Nephron (organoid): ENCODE measurements at regions not wholly inside any gene's neighbourhood (a gene's known extent, or its start where the extent isn't known, plus 50 kb on each side); places are given as distances from the start of the nearest gene placed in this dataset.
"Not testable (repeated sequence)": the region's sequence is repeated elsewhere in the genome, so short reads cannot be mapped to it uniquely, and the experiment has no call there.

ENCODE experiments used
- H3K27ac Mint-ChIP-seq, 3 experiments: 2 replicates each; pipeline ENCODE4 v1.8.0; 2020; ENCODE audit warnings: mixed read lengths in 3 of 3, mild to moderate bottlenecking in 2 of 3, moderate library complexity in 1 of 3
- H3K27me3 Mint-ChIP-seq: 2 replicates; pipeline ENCODE4 v1.8.0; 2021; ENCODE audit warnings: low read depth, mild to moderate bottlenecking, moderate library complexity, mixed read lengths
- H3K36me3 Mint-ChIP-seq: 2 replicates; pipeline ENCODE4 v1.8.0; 2020; ENCODE audit warnings: low read depth, mixed read lengths
- H3K4me1 Mint-ChIP-seq: 2 replicates; pipeline ENCODE4 v1.8.0; 2020; ENCODE audit warnings: mixed read lengths
- H3K4me3 Mint-ChIP-seq, 3 experiments: 2 replicates each; pipeline ENCODE4 v1.8.0; 2020; ENCODE audit warnings: mild to moderate bottlenecking in 3 of 3, mixed read lengths in 3 of 3, moderate library complexity in 2 of 3
- H3K9me3 Mint-ChIP-seq: 2 replicates; pipeline ENCODE4 v1.8.0; 2020; ENCODE audit warnings: mixed read lengths
- TF ChIP-seq, protein P1 (sequence below), 3 experiments: fragments of 200-600 bp; sonication (generic); IDR thresholded peaks; one replicate each; pipeline ENCODE4 v1.5.0; 2021; ENCODE audit warnings: antibody characterized with exemption in 3 of 3; ENCODE audit not compliant: unreplicated experiment in 3 of 3

DNA sequence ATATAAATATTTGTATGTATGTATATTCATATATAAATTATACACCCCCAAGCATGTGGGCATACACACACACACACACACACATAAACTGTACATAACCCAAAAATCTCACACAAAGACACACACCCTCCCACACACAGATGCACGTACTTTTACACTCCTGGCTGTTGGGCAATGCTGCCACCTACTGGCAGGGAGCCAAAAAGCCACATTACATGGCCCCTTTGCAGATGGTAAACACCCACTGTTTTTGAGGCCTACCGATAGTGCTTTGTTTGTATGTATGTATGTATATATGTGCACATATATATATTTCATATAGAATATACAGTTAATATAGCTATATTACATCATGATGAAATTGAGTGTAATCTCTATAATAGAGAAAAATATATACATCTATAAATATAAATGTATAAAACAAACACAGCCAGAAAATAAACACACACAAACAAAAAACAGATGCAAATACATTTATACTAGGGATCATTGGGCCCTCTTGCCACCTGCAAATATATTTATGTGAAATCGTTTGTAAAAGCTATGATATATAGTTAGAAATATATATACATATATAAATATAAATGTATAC lies 120.1 kb upstream of the ACBD5 start:
- H3K4me3 Mint-ChIP-seq, result no peak overlapping the region
- TF ChIP-seq, protein P1, sequence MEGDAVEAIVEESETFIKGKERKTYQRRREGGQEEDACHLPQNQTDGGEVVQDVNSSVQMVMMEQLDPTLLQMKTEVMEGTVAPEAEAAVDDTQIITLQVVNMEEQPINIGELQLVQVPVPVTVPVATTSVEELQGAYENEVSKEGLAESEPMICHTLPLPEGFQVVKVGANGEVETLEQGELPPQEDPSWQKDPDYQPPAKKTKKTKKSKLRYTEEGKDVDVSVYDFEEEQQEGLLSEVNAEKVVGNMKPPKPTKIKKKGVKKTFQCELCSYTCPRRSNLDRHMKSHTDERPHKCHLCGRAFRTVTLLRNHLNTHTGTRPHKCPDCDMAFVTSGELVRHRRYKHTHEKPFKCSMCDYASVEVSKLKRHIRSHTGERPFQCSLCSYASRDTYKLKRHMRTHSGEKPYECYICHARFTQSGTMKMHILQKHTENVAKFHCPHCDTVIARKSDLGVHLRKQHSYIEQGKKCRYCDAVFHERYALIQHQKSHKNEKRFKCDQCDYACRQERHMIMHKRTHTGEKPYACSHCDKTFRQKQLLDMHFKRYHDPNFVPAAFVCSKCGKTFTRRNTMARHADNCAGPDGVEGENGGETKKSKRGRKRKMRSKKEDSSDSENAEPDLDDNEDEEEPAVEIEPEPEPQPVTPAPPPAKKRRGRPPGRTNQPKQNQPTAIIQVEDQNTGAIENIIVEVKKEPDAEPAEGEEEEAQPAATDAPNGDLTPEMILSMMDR (IDR thresholded peaks at IDR 0.05; ENCODE audit: unreplicated experiment in 3 of 3), result peak; percentile 73 to 93 (median 82)
- H3K4me1 Mint-ChIP-seq, result no peaks in the 10 kb centered on the region
- no peaks in the 10 kb centered on the region for H3K27me3 Mint-ChIP-seq
- H3K27ac Mint-ChIP-seq, result no peak overlapping the region
- no peaks in the 10 kb centered on the region for H3K9me3 Mint-ChIP-seq
- no peaks in the 10 kb centered on the region for H3K36me3 Mint-ChIP-seq

DNA sequence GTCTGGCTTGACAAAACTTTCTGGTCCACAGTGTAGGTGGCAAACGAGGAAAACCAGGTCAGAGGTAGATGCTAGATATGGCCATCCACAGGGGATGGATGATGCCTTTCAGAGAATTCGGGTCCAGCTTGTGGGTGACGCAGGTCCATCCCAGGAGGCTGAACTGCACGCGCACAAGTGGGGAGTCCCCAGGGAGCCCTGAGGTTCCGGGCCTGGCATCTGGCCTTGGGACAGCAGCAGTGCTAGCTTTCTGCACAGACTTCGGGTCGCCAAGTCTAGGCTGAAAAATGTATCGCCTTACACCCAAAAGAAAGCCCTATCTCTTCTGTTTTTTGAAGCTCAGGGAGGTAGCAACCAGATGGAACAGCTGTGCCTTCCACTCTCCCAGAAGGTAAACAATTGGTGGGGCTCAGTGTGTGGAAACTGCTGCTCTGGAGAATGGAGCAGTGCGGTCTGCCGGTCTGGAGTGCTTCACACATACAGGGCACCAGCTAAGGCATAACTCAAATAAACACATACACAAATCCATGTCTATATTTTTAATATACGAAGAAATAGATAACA lies 119.3 kb upstream of the ACBD5 start:
- Mint-ChIP-seq H3K4me3 (no peak overlapping the region), H3K4me1 (peaks cover under 1% of the 10 kb centered on the region), H3K36me3 (no peaks in the 10 kb centered on the region), H3K9me3 (no peaks in the 10 kb centered on the region), H3K27ac (no peak overlapping the region), H3K27me3 (no peaks in the 10 kb centered on the region)
- TF ChIP-seq, protein P1 (IDR thresholded peaks at IDR 0.05; ENCODE audit: unreplicated experiment in 3 of 3), result no peak

DNA sequence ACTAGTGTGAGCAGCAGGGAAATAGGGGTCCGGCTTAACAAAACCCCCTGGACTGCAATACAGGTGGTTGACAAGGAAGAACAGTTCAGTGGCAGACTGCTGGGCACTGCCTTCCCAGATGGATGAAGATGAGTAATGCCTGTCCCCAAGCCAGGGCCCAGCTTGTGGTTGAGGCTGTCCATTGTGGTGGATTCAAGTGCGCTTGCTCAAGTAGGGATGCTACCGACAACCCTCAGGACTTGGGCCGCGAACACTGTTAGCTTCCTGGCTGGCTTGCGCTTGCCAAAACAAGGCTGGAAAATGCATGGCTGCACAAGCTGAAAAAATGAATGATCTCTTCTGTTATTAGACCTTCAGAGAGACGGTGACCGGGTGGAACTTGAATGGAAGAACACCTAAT lies 116.1 kb upstream of the ACBD5 start:
- TF ChIP-seq, protein P1 (IDR thresholded peaks at IDR 0.05; ENCODE audit: unreplicated experiment in 3 of 3), result no peak
- no peak overlapping the region for H3K27ac Mint-ChIP-seq
- H3K27me3 Mint-ChIP-seq, result no peaks in the 10 kb centered on the region
- H3K9me3 Mint-ChIP-seq, result no peaks in the 10 kb centered on the region
- peaks cover 22% of the 10 kb centered on the region for H3K4me1 Mint-ChIP-seq
- no peak overlapping the region for H3K4me3 Mint-ChIP-seq
- no peaks in the 10 kb centered on the region for H3K36me3 Mint-ChIP-seq

DNA sequence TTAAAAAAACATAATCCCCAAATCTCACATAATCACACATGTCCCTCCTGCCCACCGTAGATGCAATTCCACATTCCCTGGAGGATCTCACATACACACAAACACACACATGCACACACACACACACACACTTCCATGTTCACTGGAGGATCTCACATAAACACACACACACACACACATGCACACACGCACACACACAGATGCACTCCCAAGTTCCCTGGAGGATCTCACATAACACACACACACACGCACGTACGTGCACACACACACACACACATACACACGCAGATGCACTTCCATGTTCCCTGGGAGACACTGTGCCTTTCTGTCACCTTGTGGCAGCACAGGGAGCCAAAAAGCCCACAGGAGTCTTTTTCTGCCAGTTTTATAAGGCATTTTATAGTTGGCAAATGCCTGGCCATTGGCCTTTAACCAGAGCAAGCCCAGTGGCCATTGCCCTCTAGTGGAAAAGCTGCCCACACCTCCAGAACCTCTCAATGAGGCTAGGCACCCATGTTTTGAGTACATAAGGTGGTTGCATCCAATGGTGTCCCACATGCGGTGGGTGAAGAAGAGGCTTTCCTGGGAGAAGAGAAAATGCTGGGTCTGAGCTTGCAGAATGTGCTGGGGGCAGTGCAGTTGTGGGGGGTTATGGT lies 115.4 kb upstream of the ACBD5 start:
- H3K27ac Mint-ChIP-seq, result no peak overlapping the region
- no peak overlapping the region for H3K4me3 Mint-ChIP-seq
- H3K36me3 Mint-ChIP-seq, result no peaks in the 10 kb centered on the region
- peaks cover 24% of the 10 kb centered on the region for H3K4me1 Mint-ChIP-seq
- no peaks in the 10 kb centered on the region for H3K27me3 Mint-ChIP-seq
- TF ChIP-seq, protein P1 (IDR thresholded peaks at IDR 0.05; ENCODE audit: unreplicated experiment in 3 of 3), result no peak
- H3K9me3 Mint-ChIP-seq, result no peaks in the 10 kb centered on the region

DNA sequence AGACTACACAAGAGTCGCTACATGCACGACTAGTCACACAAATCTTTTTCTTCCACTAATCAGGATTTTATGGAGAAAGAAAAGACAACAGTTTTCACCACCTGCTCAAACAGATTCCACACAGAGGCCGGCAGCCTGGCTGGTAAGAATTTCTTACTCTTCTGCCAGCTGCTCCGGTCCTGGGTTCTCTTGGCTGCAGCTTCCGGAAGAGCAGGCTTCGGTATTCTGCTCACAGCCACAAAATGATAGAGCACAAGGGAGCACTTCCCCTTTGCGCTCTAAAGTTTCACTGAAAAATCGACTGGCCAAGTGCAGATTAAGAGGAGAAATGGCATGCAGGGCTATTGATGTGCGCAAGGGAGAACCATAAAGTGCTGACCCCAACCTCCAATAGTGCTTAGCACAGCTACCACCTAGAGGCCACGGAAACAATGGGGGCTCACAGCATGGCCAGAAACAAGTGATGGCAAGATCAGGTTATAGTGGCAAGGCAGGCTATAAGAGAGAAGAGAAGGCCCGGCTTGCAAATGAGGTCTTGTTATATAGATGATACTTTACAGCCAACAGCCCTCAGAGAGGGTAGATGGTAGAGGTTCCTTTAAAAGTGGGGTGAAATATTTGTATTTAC lies 114.2 kb upstream of the ACBD5 start:
- not testable (repeated sequence) for H3K36me3 Mint-ChIP-seq, H3K27me3 Mint-ChIP-seq, H3K4me3 Mint-ChIP-seq, H3K9me3 Mint-ChIP-seq
- H3K27ac Mint-ChIP-seq, result peak overlapping the region; percentile 29 to 79 (median 77)
- H3K4me1 Mint-ChIP-seq, result peaks cover 32% of the 10 kb centered on the region

DNA sequence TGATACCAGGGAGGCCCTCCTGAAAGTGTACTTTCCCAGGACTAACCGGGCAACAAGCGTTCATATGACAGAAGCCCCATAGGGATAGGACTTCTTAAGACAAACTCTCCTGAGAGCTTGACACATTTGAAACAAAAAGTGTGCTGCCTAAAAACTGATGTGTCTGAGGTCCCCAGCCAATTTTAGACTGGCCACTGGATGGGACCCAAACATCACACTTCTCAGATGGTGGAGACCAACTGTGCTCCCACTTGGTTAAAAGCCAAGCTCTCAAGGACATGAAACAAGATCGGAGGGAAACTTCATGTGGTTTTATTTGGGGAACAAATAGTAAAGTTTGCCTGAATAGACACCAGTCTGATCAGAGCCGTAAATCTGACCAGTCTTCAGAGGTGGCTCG lies 113.5 kb upstream of the ACBD5 start:
- H3K27me3 Mint-ChIP-seq, H3K9me3 Mint-ChIP-seq, H3K36me3 Mint-ChIP-seq, H3K4me3 Mint-ChIP-seq: not testable (repeated sequence)
- H3K4me1 Mint-ChIP-seq, result peaks cover 32% of the 10 kb centered on the region
- peak overlapping the region; percentile 35 to 79 (median 77) for H3K27ac Mint-ChIP-seq
